Glutamatergic neuron (in vitro differentiated cells): ENCODE measurements at regions not wholly inside any gene's neighbourhood (a gene's known extent, or its start where the extent isn't known, plus 50 kb on each side); places are given as distances from the start of the nearest gene placed in this dataset.

Experiments
- DNase-seq: peaks from one replicate; pipeline ENCODE4 v3.0.0; 2022
- H3K27ac Mint-ChIP-seq: one replicate; pipeline ENCODE4 v1.8.0; 2020; ENCODE audit warnings: mild to moderate bottlenecking, mixed read lengths, inconsistent platforms; ENCODE audit not compliant: unreplicated experiment
- H3K27me3 Mint-ChIP-seq: one replicate; pipeline ENCODE4 v1.8.0; 2020; ENCODE audit warnings: mild to moderate bottlenecking, moderate library complexity, mixed read lengths, inconsistent platforms; ENCODE audit not compliant: unreplicated experiment
- H3K36me3 Mint-ChIP-seq: one replicate; pipeline ENCODE4 v1.8.0; 2020; ENCODE audit warnings: mild to moderate bottlenecking, mixed read lengths, inconsistent platforms; ENCODE audit not compliant: unreplicated experiment
- H3K4me1 Mint-ChIP-seq: one replicate; pipeline ENCODE4 v1.8.0; 2020; ENCODE audit warnings: mild to moderate bottlenecking, low read depth, mixed read lengths, inconsistent platforms; ENCODE audit not compliant: unreplicated experiment
- H3K4me3 Mint-ChIP-seq: one replicate; pipeline ENCODE4 v1.8.0; 2020; ENCODE audit warnings: mild to moderate bottlenecking, mixed read lengths, inconsistent platforms; ENCODE audit not compliant: unreplicated experiment
- H3K9me3 Mint-ChIP-seq: one replicate; pipeline ENCODE4 v1.8.0; 2020; ENCODE audit warnings: mild to moderate bottlenecking, moderate library complexity, mixed read lengths, inconsistent platforms; ENCODE audit not compliant: unreplicated experiment
- TF ChIP-seq, protein P1 (sequence below): fragments of 200-600 bp; sonication (generic); IDR thresholded peaks from one replicate; pipeline ENCODE4 v1.5.0; 2021; ENCODE audit not compliant: partially characterized antibody, unreplicated experiment

DNA sequence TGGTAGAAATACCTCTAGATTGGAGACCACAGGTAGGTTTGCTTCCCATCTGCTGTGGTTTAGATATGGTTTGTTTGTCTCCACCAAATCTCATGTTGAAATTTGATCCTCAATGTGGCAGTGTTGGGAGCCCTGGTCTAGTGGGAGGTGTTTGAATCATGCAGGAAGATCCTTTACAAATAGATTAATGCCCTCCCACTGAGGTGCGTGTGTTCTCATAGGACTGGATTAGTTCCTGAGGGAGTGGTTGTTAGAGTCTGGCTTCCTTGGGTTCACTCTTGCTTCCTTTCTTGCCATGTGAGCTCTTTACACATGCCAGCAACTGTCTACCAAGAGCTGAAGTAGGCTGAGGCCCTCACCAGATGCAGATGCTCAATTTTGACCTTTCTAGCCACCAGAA is 391.1 kb upstream of the GRIA1 start:
- no peaks in the 10 kb centered on the region for H3K36me3 Mint-ChIP-seq
- no peak overlapping the region for H3K27ac Mint-ChIP-seq
- DNase-seq, result no peak

DNA sequence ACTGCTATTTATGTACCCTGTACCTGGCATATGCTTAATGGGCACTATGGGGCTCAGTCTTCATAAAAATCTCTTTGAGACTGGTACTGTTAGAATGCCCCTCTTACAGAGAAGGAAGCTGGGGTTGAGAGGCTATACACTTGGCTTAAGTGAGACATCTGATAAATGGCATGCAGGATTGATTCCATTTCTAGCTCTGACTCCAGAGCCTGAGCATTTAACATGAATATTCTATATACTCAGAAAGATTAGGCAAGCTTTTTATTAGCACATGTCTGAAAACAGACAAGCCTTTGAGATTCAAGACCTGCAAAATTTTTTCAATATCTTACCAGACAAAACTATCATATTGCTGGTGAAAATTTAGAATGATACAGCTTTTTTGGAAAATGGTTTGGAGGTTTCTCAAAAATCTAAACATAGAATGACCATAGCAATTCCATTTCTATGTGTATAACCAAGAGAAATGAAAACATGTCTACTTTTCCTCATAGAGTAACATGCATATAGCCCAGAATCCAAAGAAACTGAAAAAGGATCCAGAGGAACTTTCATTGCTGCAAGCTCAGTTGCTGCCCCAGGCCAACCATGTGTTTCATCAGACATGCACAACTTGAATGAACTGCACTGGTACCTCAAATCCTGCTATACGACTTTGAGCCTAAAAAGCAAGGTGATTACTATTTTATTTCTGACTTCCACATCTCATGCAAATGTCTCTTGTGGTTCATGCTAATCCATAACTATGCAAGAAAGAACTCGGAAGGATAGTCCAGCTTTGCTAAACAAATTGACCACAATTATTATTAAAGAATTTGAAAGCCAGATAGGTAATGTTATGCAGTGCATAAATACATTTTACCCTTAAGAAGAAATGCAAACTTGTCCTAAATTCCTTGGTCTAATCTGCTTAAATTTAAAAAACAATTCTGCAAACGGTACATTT is 389.0 kb upstream of the GRIA1 start:
- Mint-ChIP-seq H3K4me3 (no peak overlapping the region), H3K36me3 (no peaks in the 10 kb centered on the region)

More for the DNA sequence above, 391.1 kb upstream of the GRIA1 start:
- Mint-ChIP-seq H3K9me3 (no peaks in the 10 kb centered on the region), H3K4me1 (no peaks in the 10 kb centered on the region), H3K27me3 (no peaks in the 10 kb centered on the region), H3K4me3 (no peak overlapping the region)
- TF ChIP-seq, protein P1, sequence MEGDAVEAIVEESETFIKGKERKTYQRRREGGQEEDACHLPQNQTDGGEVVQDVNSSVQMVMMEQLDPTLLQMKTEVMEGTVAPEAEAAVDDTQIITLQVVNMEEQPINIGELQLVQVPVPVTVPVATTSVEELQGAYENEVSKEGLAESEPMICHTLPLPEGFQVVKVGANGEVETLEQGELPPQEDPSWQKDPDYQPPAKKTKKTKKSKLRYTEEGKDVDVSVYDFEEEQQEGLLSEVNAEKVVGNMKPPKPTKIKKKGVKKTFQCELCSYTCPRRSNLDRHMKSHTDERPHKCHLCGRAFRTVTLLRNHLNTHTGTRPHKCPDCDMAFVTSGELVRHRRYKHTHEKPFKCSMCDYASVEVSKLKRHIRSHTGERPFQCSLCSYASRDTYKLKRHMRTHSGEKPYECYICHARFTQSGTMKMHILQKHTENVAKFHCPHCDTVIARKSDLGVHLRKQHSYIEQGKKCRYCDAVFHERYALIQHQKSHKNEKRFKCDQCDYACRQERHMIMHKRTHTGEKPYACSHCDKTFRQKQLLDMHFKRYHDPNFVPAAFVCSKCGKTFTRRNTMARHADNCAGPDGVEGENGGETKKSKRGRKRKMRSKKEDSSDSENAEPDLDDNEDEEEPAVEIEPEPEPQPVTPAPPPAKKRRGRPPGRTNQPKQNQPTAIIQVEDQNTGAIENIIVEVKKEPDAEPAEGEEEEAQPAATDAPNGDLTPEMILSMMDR, result no peak

DNA sequence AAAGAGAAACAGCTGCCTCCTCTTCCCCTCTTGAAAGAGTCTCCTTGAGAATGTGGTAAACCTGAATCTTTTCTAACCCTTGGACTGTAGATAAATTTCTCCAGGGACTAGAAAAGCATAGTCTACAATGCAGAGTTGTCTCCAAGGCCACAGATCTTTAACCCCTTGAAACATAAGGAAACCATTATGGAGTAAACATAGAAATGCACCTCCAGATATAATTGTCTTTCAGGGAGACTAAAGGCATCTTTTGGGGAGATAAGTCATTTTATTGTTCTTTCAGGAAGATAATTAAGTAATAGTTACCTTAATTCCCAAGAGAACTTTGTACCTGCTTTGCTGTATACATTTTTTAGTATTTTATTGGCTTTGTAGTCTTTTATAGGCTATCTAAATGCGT is 373.6 kb upstream of the GRIA1 start:
- no peaks in the 10 kb centered on the region for H3K4me1 Mint-ChIP-seq
- peaks cover 2% of the 10 kb centered on the region for H3K9me3 Mint-ChIP-seq
- TF ChIP-seq, protein P1, result no peak
- no peaks in the 10 kb centered on the region for H3K27me3 Mint-ChIP-seq
- no peak for DNase-seq
- H3K36me3 Mint-ChIP-seq, result no peaks in the 10 kb centered on the region
- no peak overlapping the region for H3K27ac Mint-ChIP-seq
- H3K4me3 Mint-ChIP-seq, result no peak overlapping the region

More for the DNA sequence above, 389.0 kb upstream of the GRIA1 start:
- Mint-ChIP-seq H3K9me3 (no peaks in the 10 kb centered on the region), H3K4me1 (no peaks in the 10 kb centered on the region), H3K27ac (no peak overlapping the region), H3K27me3 (no peaks in the 10 kb centered on the region)
- DNase-seq, result no peak
- TF ChIP-seq, protein P1, result no peak

DNA sequence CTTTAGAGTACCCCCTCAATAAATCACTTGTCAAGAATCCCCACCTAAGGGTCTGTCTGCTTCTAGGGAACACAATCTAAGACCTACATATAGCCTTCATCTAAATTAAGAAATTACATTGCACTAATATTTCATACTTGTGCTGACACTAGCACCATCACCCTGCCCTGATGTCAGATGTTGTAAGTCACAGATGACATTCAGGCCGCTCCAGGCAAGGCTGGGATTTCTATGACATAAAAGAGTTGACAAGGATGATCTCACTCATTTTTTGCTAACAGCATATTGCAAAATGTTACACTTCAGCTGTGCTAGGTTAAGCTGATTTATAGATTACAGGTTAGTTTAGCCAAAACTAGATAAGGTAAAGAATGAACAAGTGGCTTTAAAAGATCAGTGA is 372.5 kb upstream of the GRIA1 start:
- H3K4me1 Mint-ChIP-seq, result no peaks in the 10 kb centered on the region
- peaks cover 2% of the 10 kb centered on the region for H3K9me3 Mint-ChIP-seq
- no peak overlapping the region for H3K27ac Mint-ChIP-seq

More for the DNA sequence above, 372.5 kb upstream of the GRIA1 start:
- DNase-seq, result no peak
- Mint-ChIP-seq H3K36me3 (no peaks in the 10 kb centered on the region), H3K27me3 (no peaks in the 10 kb centered on the region), H3K4me3 (no peak overlapping the region)
- TF ChIP-seq, protein P1, result no peak
